ENCODE measurements at regions not wholly inside any gene's neighbourhood (a gene's known extent, or its start where the extent isn't known, plus 50 kb on each side); places are given as distances from the start of the nearest gene placed in this dataset.
"Not testable (repeated sequence)": the region's sequence is repeated elsewhere in the genome, so short reads cannot be mapped to it uniquely, and the experiment has no call there.

GRCh38 chr11:80930038-80930437 lies 1489.2 kb upstream of the TENM4 start:
- ChIA-PET CTCF (interaction anchor here (1.1 kb wide), 1 partner anchor 86 kb away, joined by 3 read pairs; no protein-coding TSS in a partner anchor), POLR2A (interaction anchor here (1.6 kb wide), 1 partner anchor 8 kb away, joined by 5 read pairs; no protein-coding TSS in a partner anchor)
- no peak overlapping the region for H3K4me3 Mint-ChIP-seq (ENCODE audit: unreplicated experiment)
- DNase-seq (ENCODE audit: unreplicated experiment) = no peak
- H3K27ac Mint-ChIP-seq (ENCODE audit: low read depth, unreplicated experiment) = no peak overlapping the region
- intact Hi-C loops (cut with micrococcal nuclease) = no loop called here
- no peaks in the 10 kb centered on the region for H3K4me1 Mint-ChIP-seq (ENCODE audit: insufficient read depth, unreplicated experiment)
- BruUV-seq (replicated peaks) = no TSS peak
- peaks cover 7% of the 10 kb centered on the region for H3K9me3 Mint-ChIP-seq (ENCODE audit: unreplicated experiment)
- H3K27me3 Mint-ChIP-seq (ENCODE audit: insufficient read depth, unreplicated experiment) = no peaks in the 10 kb centered on the region
- H3K36me3 Mint-ChIP-seq (ENCODE audit: insufficient read depth, unreplicated experiment) = no peaks in the 10 kb centered on the region
- TF ChIP-seq CTCF (IDR thresholded peaks at IDR 0.05; ENCODE audit: unreplicated experiment) = no peak

- no TSS peak for BruUV-seq (replicated peaks)
- intact Hi-C loops (cut with micrococcal nuclease) = no loop called here
- Mint-ChIP-seq H3K9me3 (ENCODE audit: unreplicated experiment) (peaks cover 7% of the 10 kb centered on the region), H3K36me3 (ENCODE audit: insufficient read depth, unreplicated experiment) (no peaks in the 10 kb centered on the region), H3K4me1 (ENCODE audit: insufficient read depth, unreplicated experiment) (peaks cover 2% of the 10 kb centered on the region), H3K27ac (ENCODE audit: low read depth, unreplicated experiment) (no peak overlapping the region), H3K27me3 (ENCODE audit: insufficient read depth, unreplicated experiment) (no peaks in the 10 kb centered on the region), H3K4me3 (ENCODE audit: unreplicated experiment) (no peak overlapping the region)
- CTCF ChIA-PET = interaction anchor here (0.7 to 1.1 kb wide), 2 partner anchors 17 to 85 kb away, joined by 3 read pairs; no protein-coding TSS in a partner anchor
- DNase-seq (ENCODE audit: unreplicated experiment) = no peak
- POLR2A ChIA-PET = no interaction called here
- TF ChIP-seq CTCF (IDR thresholded peaks at IDR 0.05; ENCODE audit: unreplicated experiment) = no peak
These were observed 1488.4 kb upstream of the TENM4 start for GRCh38 chr11:80929031-80929805.

- Mint-ChIP-seq H3K4me1 (ENCODE audit: insufficient read depth, unreplicated experiment) (peaks cover 11% of the 10 kb centered on the region), H3K27ac (ENCODE audit: low read depth, unreplicated experiment) (peak overlapping the region; percentile 24), H3K27me3 (ENCODE audit: insufficient read depth, unreplicated experiment) (no peaks in the 10 kb centered on the region), H3K9me3 (ENCODE audit: unreplicated experiment) (no peaks in the 10 kb centered on the region), H3K36me3 (ENCODE audit: insufficient read depth, unreplicated experiment) (no peaks in the 10 kb centered on the region), H3K4me3 (ENCODE audit: unreplicated experiment) (no peak overlapping the region)
- no TSS peak for BruUV-seq (replicated peaks)
- DNase-seq (ENCODE audit: unreplicated experiment) = no peak
- ChIA-PET POLR2A (interaction anchor here (0.8 to 2.0 kb wide), 2 partner anchors 9 to 64 kb away, joined by 4 read pairs; no protein-coding TSS in a partner anchor), CTCF (no interaction called here)
- TF ChIP-seq CTCF (IDR thresholded peaks at IDR 0.05; ENCODE audit: unreplicated experiment) = no peak
- intact Hi-C loops (cut with micrococcal nuclease) = no loop called here
These were observed 1484.5 kb upstream of the TENM4 start for GRCh38 chr11:80925321-80925720.

- DNase-seq (ENCODE audit: unreplicated experiment); H3K27me3 Mint-ChIP-seq (ENCODE audit: insufficient read depth, unreplicated experiment); BruUV-seq (replicated peaks); H3K4me3 Mint-ChIP-seq (ENCODE audit: unreplicated experiment); H3K9me3 Mint-ChIP-seq (ENCODE audit: unreplicated experiment); H3K36me3 Mint-ChIP-seq (ENCODE audit: insufficient read depth, unreplicated experiment); intact Hi-C loops (cut with micrococcal nuclease): not testable (repeated sequence)
- ChIA-PET POLR2A (interaction anchor here (0.6 kb wide), 1 partner anchor 33 kb away, joined by 3 read pairs; no protein-coding TSS in a partner anchor), CTCF (interaction anchor here (1.1 kb wide), 1 partner anchor 41 kb away, joined by 3 read pairs; no protein-coding TSS in a partner anchor)
- H3K4me1 Mint-ChIP-seq (ENCODE audit: insufficient read depth, unreplicated experiment) = peaks cover 11% of the 10 kb centered on the region
- H3K27ac Mint-ChIP-seq (ENCODE audit: low read depth, unreplicated experiment) = peak overlapping the region; percentile 29
These were observed 1480.5 kb upstream of the TENM4 start for GRCh38 chr11:80921310-80921709.

All from MCF 10A (cell line).